Hematopoietic multipotent progenitor cell treated with erythropoietin and hydrocortisone succinate and interleukin-3 and kit ligand, for 15 days (in vitro differentiated cells): ENCODE measurements at regions not wholly inside any gene's neighbourhood (a gene's known extent, or its start where the extent isn't known, plus 50 kb on each side); places are given as distances from the start of the nearest gene placed in this dataset.

Experiments
- DNase-seq: peaks from one replicate; pipeline ENCODE4 v3.0.0-alpha.2; 2015; ENCODE audit warnings: low spot score

GRCh38 chr18:47543080-47543479, 291.6 kb upstream of the SKOR2 start:
- no peak for DNase-seq

GRCh38 chr18:47542551-47542950, 291.1 kb upstream of the SKOR2 start:
- DNase-seq: no peak

- no peak for DNase-seq
These were observed 280.3 kb upstream of the SKOR2 start for GRCh38 chr18:47531717-47532116.

GRCh38 chr18:47530695-47531094, 279.2 kb upstream of the SKOR2 start:
- DNase-seq: no peak

GRCh38 chr18:47528343-47528742, 276.9 kb upstream of the SKOR2 start:
- no peak for DNase-seq

- DNase-seq: no peak
These were observed 274.7 kb upstream of the SKOR2 start for GRCh38 chr18:47526147-47526546.

GRCh38 chr18:47522359-47522758, 270.9 kb upstream of the SKOR2 start:
- no peak for DNase-seq

- no peak for DNase-seq
These were observed 268.8 kb upstream of the SKOR2 start for GRCh38 chr18:47520263-47520662.

GRCh38 chr18:47519706-47520105, 268.2 kb upstream of the SKOR2 start:
- no peak for DNase-seq

- no peak for DNase-seq
These were observed 267.8 kb upstream of the SKOR2 start for GRCh38 chr18:47519277-47519676.

- DNase-seq: no peak
These were observed 262.2 kb upstream of the SKOR2 start for GRCh38 chr18:47513614-47514013.

- DNase-seq: no peak
These were observed 261.4 kb upstream of the SKOR2 start for GRCh38 chr18:47512726-47513435.

GRCh38 chr18:47512056-47512455, 260.6 kb upstream of the SKOR2 start:
- DNase-seq: no peak

GRCh38 chr18:47510831-47511230, 259.4 kb upstream of the SKOR2 start:
- DNase-seq: no peak

- DNase-seq: no peak
These were observed 256.2 kb upstream of the SKOR2 start for GRCh38 chr18:47507651-47508050.

- DNase-seq: no peak
These were observed 255.4 kb upstream of the SKOR2 start for GRCh38 chr18:47506897-47507296.

GRCh38 chr18:47501946-47502345, 250.5 kb upstream of the SKOR2 start:
- no peak for DNase-seq

GRCh38 chr18:47500930-47501329, 249.5 kb upstream of the SKOR2 start:
- no peak for DNase-seq

GRCh38 chr18:47492691-47493090, 241.2 kb upstream of the SKOR2 start:
- no peak for DNase-seq

- DNase-seq: no peak
These were observed 239.4 kb upstream of the SKOR2 start for GRCh38 chr18:47490882-47491281.

GRCh38 chr18:47485221-47485797, 233.8 kb upstream of the SKOR2 start:
- DNase-seq: no peak

- no peak for DNase-seq
These were observed 232.6 kb upstream of the SKOR2 start for GRCh38 chr18:47484068-47484467.

GRCh38 chr18:47480166-47480565, 228.7 kb upstream of the SKOR2 start:
- DNase-seq: no peak

GRCh38 chr18:47471784-47472183, 220.3 kb upstream of the SKOR2 start:
- no peak for DNase-seq
